H1 (cell line): ENCODE measurements at regions not wholly inside any gene's neighbourhood (a gene's known extent, or its start where the extent isn't known, plus 50 kb on each side); places are given as distances from the start of the nearest gene placed in this dataset.

Source experiments
- KDM1A ChIP-seq: fragments of 200-600, 300-600 bp; sonication (generic); IDR thresholded peaks from 2 replicates; pipeline ENCODE4 v1.7.1; 2016; ENCODE audit warnings: mild to moderate bottlenecking, low read length, borderline replicate concordance
- SP2 ChIP-seq: IDR thresholded peaks from 2 replicates; pipeline ENCODE4 v1.6.1; 2012; ENCODE audit warnings: mild to moderate bottlenecking, low read length, inconsistent platforms
- SP4 ChIP-seq: IDR thresholded peaks from 2 replicates; pipeline ENCODE4 v1.6.1; 2012; ENCODE audit warnings: low read length, inconsistent platforms
- SRF ChIP-seq: IDR thresholded peaks from 2 replicates; pipeline ENCODE4 v1.6.1; 2011; ENCODE audit warnings: mild to moderate bottlenecking, low read depth, low read length, moderate library complexity
- TF ChIP-seq, protein P1 (sequence below): fragments of 300-600 bp; sonication (generic); IDR thresholded peaks from 2 replicates; pipeline ENCODE4 v1.7.1; 2012; ENCODE audit warnings: low read length, moderate library complexity, mild to moderate bottlenecking, inconsistent platforms; ENCODE audit not compliant: insufficient replicate concordance

DNA sequence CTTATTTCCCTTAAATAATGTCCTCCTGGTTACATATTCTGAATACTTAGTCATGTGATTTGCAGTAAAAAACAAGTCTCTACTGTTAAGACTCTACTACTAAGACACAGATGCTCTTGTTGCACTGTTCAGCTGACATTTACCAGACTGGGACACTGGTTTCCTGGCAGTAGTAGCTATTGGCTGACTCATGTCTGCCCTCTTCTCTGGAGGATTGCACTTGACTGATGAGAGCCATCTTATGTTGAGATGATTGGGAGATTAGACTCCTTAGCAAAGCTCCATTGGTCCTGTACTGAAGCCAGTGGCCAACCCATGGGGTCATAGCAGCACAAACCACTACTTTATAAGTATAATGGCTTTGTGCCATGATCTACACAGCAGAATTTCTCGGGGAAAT lies 1672.6 kb upstream of the PCDH20 start (continued):
- TF ChIP-seq, protein P1, sequence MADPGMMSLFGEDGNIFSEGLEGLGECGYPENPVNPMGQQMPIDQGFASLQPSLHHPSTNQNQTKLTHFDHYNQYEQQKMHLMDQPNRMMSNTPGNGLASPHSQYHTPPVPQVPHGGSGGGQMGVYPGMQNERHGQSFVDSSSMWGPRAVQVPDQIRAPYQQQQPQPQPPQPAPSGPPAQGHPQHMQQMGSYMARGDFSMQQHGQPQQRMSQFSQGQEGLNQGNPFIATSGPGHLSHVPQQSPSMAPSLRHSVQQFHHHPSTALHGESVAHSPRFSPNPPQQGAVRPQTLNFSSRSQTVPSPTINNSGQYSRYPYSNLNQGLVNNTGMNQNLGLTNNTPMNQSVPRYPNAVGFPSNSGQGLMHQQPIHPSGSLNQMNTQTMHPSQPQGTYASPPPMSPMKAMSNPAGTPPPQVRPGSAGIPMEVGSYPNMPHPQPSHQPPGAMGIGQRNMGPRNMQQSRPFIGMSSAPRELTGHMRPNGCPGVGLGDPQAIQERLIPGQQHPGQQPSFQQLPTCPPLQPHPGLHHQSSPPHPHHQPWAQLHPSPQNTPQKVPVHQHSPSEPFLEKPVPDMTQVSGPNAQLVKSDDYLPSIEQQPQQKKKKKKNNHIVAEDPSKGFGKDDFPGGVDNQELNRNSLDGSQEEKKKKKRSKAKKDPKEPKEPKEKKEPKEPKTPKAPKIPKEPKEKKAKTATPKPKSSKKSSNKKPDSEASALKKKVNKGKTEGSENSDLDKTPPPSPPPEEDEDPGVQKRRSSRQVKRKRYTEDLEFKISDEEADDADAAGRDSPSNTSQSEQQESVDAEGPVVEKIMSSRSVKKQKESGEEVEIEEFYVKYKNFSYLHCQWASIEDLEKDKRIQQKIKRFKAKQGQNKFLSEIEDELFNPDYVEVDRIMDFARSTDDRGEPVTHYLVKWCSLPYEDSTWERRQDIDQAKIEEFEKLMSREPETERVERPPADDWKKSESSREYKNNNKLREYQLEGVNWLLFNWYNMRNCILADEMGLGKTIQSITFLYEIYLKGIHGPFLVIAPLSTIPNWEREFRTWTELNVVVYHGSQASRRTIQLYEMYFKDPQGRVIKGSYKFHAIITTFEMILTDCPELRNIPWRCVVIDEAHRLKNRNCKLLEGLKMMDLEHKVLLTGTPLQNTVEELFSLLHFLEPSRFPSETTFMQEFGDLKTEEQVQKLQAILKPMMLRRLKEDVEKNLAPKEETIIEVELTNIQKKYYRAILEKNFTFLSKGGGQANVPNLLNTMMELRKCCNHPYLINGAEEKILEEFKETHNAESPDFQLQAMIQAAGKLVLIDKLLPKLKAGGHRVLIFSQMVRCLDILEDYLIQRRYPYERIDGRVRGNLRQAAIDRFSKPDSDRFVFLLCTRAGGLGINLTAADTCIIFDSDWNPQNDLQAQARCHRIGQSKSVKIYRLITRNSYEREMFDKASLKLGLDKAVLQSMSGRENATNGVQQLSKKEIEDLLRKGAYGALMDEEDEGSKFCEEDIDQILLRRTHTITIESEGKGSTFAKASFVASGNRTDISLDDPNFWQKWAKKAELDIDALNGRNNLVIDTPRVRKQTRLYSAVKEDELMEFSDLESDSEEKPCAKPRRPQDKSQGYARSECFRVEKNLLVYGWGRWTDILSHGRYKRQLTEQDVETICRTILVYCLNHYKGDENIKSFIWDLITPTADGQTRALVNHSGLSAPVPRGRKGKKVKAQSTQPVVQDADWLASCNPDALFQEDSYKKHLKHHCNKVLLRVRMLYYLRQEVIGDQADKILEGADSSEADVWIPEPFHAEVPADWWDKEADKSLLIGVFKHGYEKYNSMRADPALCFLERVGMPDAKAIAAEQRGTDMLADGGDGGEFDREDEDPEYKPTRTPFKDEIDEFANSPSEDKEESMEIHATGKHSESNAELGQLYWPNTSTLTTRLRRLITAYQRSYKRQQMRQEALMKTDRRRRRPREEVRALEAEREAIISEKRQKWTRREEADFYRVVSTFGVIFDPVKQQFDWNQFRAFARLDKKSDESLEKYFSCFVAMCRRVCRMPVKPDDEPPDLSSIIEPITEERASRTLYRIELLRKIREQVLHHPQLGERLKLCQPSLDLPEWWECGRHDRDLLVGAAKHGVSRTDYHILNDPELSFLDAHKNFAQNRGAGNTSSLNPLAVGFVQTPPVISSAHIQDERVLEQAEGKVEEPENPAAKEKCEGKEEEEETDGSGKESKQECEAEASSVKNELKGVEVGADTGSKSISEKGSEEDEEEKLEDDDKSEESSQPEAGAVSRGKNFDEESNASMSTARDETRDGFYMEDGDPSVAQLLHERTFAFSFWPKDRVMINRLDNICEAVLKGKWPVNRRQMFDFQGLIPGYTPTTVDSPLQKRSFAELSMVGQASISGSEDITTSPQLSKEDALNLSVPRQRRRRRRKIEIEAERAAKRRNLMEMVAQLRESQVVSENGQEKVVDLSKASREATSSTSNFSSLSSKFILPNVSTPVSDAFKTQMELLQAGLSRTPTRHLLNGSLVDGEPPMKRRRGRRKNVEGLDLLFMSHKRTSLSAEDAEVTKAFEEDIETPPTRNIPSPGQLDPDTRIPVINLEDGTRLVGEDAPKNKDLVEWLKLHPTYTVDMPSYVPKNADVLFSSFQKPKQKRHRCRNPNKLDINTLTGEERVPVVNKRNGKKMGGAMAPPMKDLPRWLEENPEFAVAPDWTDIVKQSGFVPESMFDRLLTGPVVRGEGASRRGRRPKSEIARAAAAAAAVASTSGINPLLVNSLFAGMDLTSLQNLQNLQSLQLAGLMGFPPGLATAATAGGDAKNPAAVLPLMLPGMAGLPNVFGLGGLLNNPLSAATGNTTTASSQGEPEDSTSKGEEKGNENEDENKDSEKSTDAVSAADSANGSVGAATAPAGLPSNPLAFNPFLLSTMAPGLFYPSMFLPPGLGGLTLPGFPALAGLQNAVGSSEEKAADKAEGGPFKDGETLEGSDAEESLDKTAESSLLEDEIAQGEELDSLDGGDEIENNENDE, result no peak
- TF ChIP-seq SP2 (no peak), SP4 (no peak), SRF (no peak), KDM1A (no peak)
